ENCODE measurements at regions not wholly inside any gene's neighbourhood (a gene's known extent, or its start where the extent isn't known, plus 50 kb on each side); places are given as distances from the start of the nearest gene placed in this dataset.

GRCh38 chr6:139608466-139609261 lies 234.2 kb upstream of the CITED2 start:
- TF ChIP-seq MAX (IDR thresholded peaks at IDR 0.05; ENCODE audit: low read depth, low read length) (no peak), CTCF (IDR thresholded peaks at IDR 0.05; ENCODE audit: low read depth, low read length) (no peak), POLR2A (IDR thresholded peaks at IDR 0.05; ENCODE audit: extremely low read depth, insufficient read length) (no peak)
